IgD-negative memory B cell (primary cell): ENCODE measurements at regions not wholly inside any gene's neighbourhood (a gene's known extent, or its start where the extent isn't known, plus 50 kb on each side); places are given as distances from the start of the nearest gene placed in this dataset.

Experiments used
- H3K27ac Mint-ChIP-seq, 3 donors: one replicate each; pipeline ENCODE4 v1.8.0; 2020 to 2022; ENCODE audit warnings: mild to moderate bottlenecking in 3 of 3, mixed read lengths in 3 of 3, moderate library complexity in 1 of 3
- H3K27me3 Mint-ChIP-seq: one replicate; pipeline ENCODE4 v1.8.0; 2021; ENCODE audit warnings: mixed read lengths
- H3K36me3 Mint-ChIP-seq: one replicate; pipeline ENCODE4 v1.8.0; 2020; ENCODE audit warnings: mild to moderate bottlenecking, mixed read lengths
- H3K4me1 Mint-ChIP-seq, 3 donors: one replicate each; pipeline ENCODE4 v1.8.0; 2020 to 2022; ENCODE audit warnings: mixed read lengths in 3 of 3, mild to moderate bottlenecking in 1 of 3
- H3K4me3 Mint-ChIP-seq, 4 donors: one replicate each; pipeline ENCODE4 v1.8.0; 2020 to 2022; ENCODE audit warnings: mild to moderate bottlenecking in 4 of 4, mixed read lengths in 4 of 4, moderate library complexity in 3 of 4
- H3K9me3 Mint-ChIP-seq, 3 donors: one replicate each; pipeline ENCODE4 v1.8.0; 2020 to 2021; ENCODE audit warnings: mixed read lengths in 3 of 3, mild to moderate bottlenecking in 1 of 3

DNA sequence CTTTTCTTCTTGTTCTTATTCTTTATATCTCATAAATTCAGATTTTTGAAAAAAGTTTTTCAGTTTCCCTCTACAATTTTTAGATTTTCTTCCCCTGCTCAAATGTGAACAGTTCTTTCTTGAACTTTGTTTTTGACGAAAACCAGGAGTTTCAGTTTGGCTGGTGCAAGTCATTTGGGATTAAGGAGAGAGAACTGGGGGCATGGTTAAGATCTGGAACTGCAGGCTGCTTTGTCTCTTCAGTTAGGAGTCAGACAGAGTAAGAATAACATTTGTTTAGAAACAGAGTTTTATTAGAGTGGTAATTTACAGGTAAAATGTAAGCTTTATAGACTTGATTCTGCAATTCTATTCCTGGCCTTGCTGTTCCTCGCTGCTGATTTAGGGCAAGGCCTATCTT, 310.5 kb upstream of the C2CD4B start:
- Mint-ChIP-seq H3K4me1 (no peaks in the 10 kb centered on the region), H3K4me3 (no peak overlapping the region), H3K9me3 (no peaks in the 10 kb centered on the region), H3K27me3 (no peaks in the 10 kb centered on the region), H3K27ac (peak overlapping the region in 1 of 3 donors; percentile 22), H3K36me3 (no peaks in the 10 kb centered on the region)

DNA sequence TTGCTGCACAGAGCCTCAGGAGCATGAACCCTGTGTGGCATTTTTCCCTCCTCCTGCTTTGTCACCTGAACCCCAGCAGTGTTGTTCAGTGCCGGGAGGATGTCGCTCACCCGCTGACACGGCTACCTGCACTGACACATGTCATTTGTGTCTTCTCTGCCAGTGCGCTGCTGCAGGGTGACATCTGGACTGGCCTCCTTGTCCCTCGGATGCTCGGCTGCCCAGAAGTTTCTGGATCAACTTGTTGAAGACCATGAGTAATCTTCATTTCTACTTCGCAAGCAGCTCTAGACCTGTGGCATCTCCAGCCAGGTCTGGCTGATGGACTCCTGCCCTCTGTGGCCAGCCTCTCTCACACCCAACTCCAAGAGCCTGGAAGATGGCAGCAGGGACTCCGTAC, 311.1 kb upstream of the C2CD4B start:
- Mint-ChIP-seq H3K4me3 (no peak overlapping the region), H3K27ac (no peak overlapping the region), H3K9me3 (no peaks in the 10 kb centered on the region), H3K27me3 (no peaks in the 10 kb centered on the region), H3K4me1 (no peaks in the 10 kb centered on the region), H3K36me3 (no peaks in the 10 kb centered on the region)

DNA sequence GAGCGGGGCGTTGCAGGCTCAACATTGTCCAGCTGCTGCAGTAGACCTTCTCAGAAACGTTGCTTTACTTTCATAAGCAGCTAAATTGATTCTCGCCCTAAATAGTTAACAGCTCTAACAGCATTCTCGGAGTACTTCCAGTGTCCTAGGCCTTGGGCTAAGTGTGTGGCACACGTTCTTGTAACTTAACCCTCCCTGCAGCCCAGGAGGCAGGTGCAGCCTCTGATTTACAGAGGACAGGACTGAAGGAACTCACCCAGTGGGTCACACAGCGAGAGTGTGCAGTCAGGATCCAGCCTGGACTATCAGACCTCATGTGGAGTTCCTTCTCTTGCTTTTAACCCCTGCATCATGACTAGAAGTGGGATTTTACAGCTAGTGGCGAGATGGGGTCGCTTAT, 312.8 kb upstream of the C2CD4B start:
- Mint-ChIP-seq H3K4me3 (no peak overlapping the region), H3K9me3 (no peaks in the 10 kb centered on the region), H3K27me3 (no peaks in the 10 kb centered on the region), H3K36me3 (no peaks in the 10 kb centered on the region), H3K27ac (no peak overlapping the region), H3K4me1 (no peaks in the 10 kb centered on the region)

DNA sequence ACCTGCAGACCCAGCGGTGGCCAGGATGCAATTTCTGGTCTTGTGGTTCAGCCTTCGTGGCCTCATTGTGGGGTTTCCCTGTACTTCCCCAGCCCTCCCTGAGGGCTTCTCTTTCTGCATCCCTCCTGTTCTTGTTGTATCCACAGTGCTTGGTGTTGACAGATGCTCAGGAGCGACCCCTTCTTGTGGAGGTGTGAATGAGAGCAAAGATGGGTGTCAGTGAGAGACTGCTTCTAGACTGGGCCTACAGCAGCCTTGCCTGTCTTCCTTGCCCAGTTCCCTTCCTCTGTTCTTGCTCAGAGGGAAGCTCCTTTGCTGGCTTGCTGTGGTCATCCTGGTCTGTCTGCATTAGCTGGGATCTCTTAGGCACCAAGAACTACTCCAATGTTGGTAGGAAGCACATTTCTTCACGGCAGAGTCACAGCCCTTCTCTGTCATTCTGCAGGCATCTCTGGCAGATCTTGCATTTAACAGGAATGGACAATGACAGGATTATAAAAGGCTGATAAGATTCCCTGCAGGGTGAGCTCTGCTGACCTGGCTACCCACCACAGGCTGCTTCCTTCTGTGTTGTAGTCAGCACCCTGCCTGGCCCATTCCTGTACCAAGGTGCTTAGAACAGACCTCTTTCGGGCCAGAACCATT, 317.8 kb upstream of the C2CD4B start:
- Mint-ChIP-seq H3K36me3 (no peaks in the 10 kb centered on the region), H3K27ac (no peak overlapping the region), H3K4me3 (no peak overlapping the region), H3K27me3 (peaks cover 2% of the 10 kb centered on the region), H3K4me1 (no peaks in the 10 kb centered on the region), H3K9me3 (no peaks in the 10 kb centered on the region)

DNA sequence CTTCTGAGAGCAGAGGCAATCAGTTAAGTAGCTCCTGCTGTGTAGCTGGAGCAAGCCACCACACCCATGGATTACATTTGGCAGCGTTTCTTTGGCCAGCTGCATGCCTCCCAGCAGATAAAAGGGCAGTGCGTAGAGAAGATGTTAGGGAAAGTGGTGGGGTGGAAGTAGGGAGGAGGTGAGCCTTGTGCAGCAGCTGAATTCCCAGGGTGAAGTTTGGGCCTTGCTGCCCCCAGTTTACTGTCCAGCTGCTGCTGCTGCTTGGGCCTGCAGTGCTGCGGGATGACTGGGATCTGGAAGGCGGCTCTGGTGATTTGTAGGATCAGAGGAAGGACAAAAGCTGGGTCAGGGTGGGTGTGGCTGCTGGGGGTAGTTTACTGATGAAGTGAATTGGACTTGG, 318.7 kb upstream of the C2CD4B start:
- no peaks in the 10 kb centered on the region for H3K36me3 Mint-ChIP-seq
- no peak overlapping the region for H3K27ac Mint-ChIP-seq
- no peaks in the 10 kb centered on the region for H3K9me3 Mint-ChIP-seq
- H3K4me3 Mint-ChIP-seq: peak overlapping the region in 1 of 4 donors; percentile 83
- H3K27me3 Mint-ChIP-seq: peaks cover 2% of the 10 kb centered on the region
- no peaks in the 10 kb centered on the region for H3K4me1 Mint-ChIP-seq

DNA sequence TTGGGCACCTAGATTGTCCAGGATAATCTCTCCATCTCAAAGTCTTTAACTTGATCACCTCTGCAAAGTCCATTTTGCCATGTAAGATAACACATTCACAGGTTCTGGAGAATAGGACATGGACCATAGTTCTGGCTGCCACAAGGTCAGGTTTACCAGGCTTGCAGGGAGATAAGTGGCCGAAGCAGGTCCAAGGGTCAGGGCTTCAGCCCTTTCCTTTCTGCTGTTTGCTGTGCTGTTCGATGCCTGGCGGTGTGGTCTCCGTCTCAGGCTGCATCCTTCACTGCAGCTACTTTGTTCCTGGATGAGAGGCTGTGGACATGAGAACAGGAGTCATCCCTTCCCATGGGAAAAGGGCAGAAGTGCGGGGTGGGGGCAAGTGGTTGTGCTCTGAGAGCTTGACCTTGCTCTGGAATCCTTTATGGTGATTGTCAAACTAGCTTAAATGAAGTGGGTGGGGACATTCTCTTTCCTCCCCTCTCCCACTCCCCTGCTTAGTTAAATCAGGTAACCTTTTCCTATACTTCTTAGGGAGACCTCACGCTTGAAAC, 320.2 kb upstream of the C2CD4B start:
- Mint-ChIP-seq H3K9me3 (no peaks in the 10 kb centered on the region), H3K27ac (no peak overlapping the region), H3K36me3 (no peaks in the 10 kb centered on the region), H3K27me3 (peaks cover 2% of the 10 kb centered on the region), H3K4me3 (no peak overlapping the region), H3K4me1 (no peaks in the 10 kb centered on the region)

DNA sequence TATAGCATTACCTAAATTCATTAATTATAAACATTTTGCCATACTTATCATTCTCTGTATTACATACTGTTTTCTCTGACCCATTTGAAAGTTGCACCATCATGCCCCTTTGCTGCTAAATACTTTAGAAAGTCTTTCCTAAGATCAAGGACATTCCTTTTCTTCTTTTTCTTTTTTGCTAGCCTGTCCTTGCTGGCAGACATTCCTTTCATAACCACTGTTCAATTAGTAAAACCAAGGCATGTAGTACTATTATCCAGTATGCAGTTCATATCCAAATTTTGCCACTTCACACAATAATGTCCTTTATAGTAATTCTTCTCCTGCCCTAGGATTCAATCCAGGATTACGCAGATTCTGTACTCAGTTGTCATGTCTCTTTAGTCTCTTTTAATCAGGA, 321.0 kb upstream of the C2CD4B start:
- Mint-ChIP-seq H3K9me3 (no peaks in the 10 kb centered on the region), H3K27me3 (peaks cover 2% of the 10 kb centered on the region), H3K36me3 (no peaks in the 10 kb centered on the region), H3K4me3 (no peak overlapping the region), H3K27ac (no peak overlapping the region), H3K4me1 (no peaks in the 10 kb centered on the region)

DNA sequence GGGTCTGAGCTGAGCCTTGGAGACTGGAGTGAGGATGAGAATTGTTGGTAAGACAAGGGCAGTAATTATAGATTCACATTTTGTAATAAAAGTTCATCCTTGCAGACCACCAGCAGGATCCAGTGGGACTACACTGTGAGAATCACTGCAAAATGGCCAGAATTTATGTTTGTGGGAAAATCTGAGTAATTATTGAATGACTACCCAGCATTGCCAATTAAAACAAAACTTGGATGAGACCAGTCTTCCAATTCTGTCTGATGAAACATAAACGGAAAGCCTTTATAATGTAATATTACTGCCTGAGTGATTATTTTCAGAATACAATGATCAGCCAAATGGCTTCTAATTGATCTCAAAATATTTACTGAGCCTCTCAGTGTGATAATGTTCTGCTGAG, 323.3 kb upstream of the C2CD4B start:
- Mint-ChIP-seq H3K27ac (no peak overlapping the region), H3K36me3 (no peaks in the 10 kb centered on the region), H3K27me3 (peaks cover 2% of the 10 kb centered on the region), H3K4me1 (no peaks in the 10 kb centered on the region), H3K9me3 (no peaks in the 10 kb centered on the region), H3K4me3 (no peak overlapping the region)

DNA sequence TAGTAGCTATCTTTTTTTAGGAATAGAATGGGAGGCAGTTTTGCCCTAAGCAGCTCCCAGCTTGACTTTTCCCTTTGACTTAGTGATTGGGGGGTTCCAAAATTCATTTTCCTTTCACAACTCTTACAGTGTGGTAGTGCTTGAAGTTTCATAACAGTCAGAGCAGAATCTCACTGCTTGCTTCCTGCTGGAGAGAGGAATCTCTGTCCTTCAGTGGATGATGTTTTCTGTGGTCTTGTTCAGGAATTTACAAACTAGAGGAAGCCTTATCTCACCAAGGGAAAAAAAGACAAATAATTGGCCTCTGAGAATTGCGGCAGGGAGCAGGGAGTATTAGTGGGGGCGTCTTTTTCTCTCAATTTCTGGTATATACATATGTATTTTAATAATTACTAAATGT, 326.6 kb upstream of the C2CD4B start:
- no peaks in the 10 kb centered on the region for H3K36me3 Mint-ChIP-seq
- no peaks in the 10 kb centered on the region for H3K9me3 Mint-ChIP-seq
- H3K4me3 Mint-ChIP-seq: no peak overlapping the region
- no peaks in the 10 kb centered on the region for H3K27me3 Mint-ChIP-seq
- H3K4me1 Mint-ChIP-seq: no peaks in the 10 kb centered on the region
- no peak overlapping the region for H3K27ac Mint-ChIP-seq

DNA sequence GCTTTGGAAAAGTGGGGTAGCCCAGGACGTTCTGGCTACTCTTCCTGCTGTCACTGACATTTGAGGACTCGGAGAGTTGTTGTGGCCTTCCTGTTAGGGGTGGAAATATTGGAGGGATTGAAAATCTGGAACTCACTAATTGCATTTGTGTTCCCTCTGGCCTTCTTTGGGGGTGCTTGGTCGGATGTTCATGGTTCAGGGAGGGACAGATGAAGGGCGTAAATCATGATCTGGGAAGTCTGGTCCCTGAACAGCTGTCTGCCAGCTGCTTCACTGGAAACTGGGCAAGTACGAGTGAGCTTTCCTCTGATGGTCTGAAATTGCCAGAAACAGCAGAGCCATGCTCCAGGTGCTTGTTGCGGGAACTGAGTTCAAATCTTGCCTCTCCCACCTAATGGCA, 327.8 kb upstream of the C2CD4B start:
- Mint-ChIP-seq H3K9me3 (no peaks in the 10 kb centered on the region), H3K27ac (no peak overlapping the region), H3K36me3 (no peaks in the 10 kb centered on the region), H3K27me3 (no peaks in the 10 kb centered on the region), H3K4me3 (no peak overlapping the region), H3K4me1 (no peaks in the 10 kb centered on the region)

DNA sequence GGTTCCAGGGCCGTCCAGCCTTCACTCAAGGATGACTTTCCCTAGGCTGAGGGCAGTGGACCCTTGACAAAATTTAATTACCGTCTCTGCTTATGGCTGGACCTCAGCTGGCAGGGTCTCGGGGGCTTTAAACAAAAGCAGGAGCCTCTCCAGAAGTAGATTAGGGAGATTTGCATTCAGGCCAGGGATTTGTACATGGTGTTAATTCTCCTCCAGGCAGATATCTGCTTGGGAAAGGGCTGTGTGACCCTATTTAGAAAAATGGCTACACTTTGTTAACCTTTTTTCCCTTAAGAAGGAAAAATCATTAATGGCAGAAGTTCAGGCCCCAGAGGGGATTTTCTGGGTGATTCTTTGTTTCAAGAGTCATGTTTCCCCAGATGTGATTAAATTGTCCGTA, 329.1 kb upstream of the C2CD4B start:
- Mint-ChIP-seq H3K9me3 (no peaks in the 10 kb centered on the region), H3K4me1 (no peaks in the 10 kb centered on the region), H3K4me3 (no peak overlapping the region), H3K36me3 (no peaks in the 10 kb centered on the region), H3K27me3 (peaks cover 2% of the 10 kb centered on the region), H3K27ac (no peak overlapping the region)

DNA sequence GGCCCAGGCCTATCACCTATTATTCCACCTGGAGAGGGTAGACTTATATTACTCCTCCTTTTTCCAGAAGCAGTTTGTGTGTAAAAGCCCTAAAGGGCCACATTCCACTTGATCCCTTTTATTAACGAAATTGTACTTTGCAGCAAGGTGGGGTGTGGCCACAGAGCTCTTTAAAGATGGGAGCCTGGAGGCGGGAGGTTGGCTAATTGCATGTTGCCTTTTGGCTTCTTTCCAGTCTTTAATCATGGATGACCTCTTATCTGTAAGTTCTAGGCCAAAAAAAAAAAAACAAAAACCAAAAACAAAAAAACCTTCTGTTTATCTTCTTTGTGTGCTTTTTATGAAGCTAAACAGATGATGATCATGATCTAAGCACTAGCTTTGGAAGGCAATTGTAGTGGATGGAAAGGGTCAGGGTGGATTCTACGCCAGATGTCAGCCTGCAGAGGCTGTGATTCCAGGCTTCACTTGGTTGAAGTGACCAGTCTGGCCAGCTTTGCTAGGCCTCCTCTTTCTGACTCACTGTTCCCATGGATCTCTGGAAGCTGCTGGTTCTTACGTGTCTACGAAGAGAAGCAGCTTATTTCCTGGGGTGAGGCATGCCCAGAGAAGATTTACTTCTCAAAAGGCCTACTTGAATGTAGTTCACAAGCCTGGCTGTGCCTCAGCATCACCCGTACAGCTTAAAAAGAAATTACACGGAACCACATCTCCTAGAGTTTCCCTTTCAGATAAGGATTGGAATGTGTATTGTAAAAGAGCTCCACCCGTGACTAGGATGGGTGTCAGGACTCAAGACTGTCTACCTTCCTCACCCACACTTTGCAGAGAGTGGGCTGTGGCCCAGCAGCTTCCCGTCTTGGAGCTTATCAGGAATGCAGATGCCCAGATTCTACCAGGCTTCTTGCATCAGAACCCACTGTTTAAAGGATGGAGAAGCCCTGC, 330.9 kb upstream of the C2CD4B start:
- H3K27me3 Mint-ChIP-seq: peaks cover 2% of the 10 kb centered on the region
- no peak overlapping the region for H3K4me3 Mint-ChIP-seq
- peak overlapping the region in 1 of 3 donors; percentile 66 for H3K27ac Mint-ChIP-seq
- no peaks in the 10 kb centered on the region for H3K4me1 Mint-ChIP-seq
- H3K36me3 Mint-ChIP-seq: no peaks in the 10 kb centered on the region
- no peaks in the 10 kb centered on the region for H3K9me3 Mint-ChIP-seq

DNA sequence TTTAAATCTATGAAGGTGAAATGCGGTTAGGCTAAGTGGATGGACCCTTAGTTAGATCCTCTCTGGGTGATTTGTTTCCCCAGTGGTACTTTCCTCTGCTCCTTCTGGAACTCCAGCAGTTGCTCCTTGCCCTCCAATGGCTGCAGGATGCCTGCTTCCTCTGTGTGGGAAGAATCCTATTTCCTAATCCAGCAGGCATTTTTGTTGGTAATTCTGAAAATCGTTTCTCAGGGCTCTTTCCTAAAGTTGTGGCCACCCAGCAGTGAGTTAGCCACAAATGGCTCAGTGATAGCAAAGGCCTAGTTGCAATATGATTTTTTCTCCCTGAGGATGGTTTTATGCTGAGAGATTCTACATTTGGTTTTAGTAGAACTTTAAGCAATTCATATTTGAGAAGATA, 332.3 kb upstream of the C2CD4B start:
- Mint-ChIP-seq H3K4me3 (no peak overlapping the region), H3K27ac (no peak overlapping the region), H3K9me3 (no peaks in the 10 kb centered on the region)

DNA sequence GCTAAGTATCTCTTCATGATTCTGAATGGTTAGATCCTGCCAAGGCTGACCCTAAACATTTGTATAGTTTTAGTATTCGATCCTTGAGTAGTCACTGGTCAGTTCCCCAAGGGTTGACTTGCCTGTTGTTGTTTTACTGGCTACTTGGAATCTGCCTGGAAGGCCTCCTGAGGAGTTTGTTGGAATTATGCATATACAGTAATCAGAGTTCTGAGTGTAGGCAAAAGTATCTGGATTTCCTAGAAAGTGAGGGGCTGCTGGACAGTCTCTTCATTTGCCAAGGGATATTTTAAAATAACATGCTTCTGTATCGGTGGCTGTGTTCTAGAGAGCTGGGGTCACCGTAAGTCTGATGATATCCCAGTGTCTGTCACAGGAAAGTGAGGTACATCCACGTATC, 333.2 kb upstream of the C2CD4B start:
- no peaks in the 10 kb centered on the region for H3K36me3 Mint-ChIP-seq
- no peaks in the 10 kb centered on the region for H3K4me1 Mint-ChIP-seq
- H3K27me3 Mint-ChIP-seq: peaks cover 2% of the 10 kb centered on the region
- no peak overlapping the region for H3K4me3 Mint-ChIP-seq
- no peaks in the 10 kb centered on the region for H3K9me3 Mint-ChIP-seq
- no peak overlapping the region for H3K27ac Mint-ChIP-seq

More for the DNA sequence above, 332.3 kb upstream of the C2CD4B start:
- Mint-ChIP-seq H3K27me3 (peaks cover 2% of the 10 kb centered on the region), H3K4me1 (no peaks in the 10 kb centered on the region), H3K36me3 (no peaks in the 10 kb centered on the region)

DNA sequence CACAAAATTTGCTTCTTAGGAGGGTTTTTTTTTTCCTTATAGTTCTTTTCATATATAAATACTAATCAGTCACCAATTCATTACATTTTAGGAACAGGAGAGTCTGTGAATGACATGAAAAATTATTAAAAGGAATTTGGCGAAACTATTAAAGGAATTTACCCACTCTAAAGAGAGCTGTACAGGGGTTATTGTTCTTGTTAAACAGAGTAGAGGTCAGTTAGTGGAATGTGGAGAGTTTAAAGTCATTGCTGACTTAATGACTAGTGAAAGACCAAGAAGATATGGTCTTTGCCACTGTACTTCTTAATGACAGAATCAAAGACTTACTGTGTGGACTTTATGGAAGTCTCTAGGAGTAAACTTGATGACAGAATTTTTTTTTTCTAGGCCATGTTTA, 333.6 kb upstream of the C2CD4B start:
- H3K4me1 Mint-ChIP-seq: no peaks in the 10 kb centered on the region
- H3K9me3 Mint-ChIP-seq: no peaks in the 10 kb centered on the region
- peaks cover 2% of the 10 kb centered on the region for H3K27me3 Mint-ChIP-seq
- no peak overlapping the region for H3K4me3 Mint-ChIP-seq
- H3K36me3 Mint-ChIP-seq: no peaks in the 10 kb centered on the region
- H3K27ac Mint-ChIP-seq: no peak overlapping the region

DNA sequence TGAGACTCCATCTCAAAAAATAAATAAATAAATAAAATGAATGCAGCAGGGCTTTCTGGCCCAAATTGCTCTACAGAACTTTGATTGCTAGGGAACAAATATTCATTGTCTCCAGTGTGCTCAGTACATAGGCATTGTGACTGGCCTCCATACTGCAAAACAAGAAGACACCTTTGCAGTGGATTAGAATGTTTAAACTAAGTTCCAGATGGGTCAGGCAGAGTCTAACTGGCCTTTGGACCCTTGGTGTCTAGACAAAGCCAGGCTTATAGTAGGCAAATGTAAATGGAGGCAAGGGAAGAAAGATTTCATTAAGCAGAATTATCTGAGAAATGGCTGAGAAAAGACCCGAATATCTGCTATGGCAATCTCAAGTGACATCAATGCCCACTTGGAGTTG, 335.2 kb upstream of the C2CD4B start:
- H3K27me3 Mint-ChIP-seq: peaks cover 2% of the 10 kb centered on the region
- no peaks in the 10 kb centered on the region for H3K36me3 Mint-ChIP-seq
- no peaks in the 10 kb centered on the region for H3K9me3 Mint-ChIP-seq
- no peak overlapping the region for H3K4me3 Mint-ChIP-seq
- H3K4me1 Mint-ChIP-seq: no peaks in the 10 kb centered on the region
- H3K27ac Mint-ChIP-seq: no peak overlapping the region
